ENCODE measurements at regions not wholly inside any gene's neighbourhood (a gene's known extent, or its start where the extent isn't known, plus 50 kb on each side); places are given as distances from the start of the nearest gene placed in this dataset.
A peak's percentile ranks its signal among the peaks of the same experiment; 100 is the strongest.

GRCh38 chr1:115233598-115233997 is 104.5 kb downstream of the NGF start:
- DNase-seq = no peak

- DNase-seq = no peak
Observed at GRCh38 chr1:115230281-115230680, 107.8 kb downstream of the NGF start.

DNA sequence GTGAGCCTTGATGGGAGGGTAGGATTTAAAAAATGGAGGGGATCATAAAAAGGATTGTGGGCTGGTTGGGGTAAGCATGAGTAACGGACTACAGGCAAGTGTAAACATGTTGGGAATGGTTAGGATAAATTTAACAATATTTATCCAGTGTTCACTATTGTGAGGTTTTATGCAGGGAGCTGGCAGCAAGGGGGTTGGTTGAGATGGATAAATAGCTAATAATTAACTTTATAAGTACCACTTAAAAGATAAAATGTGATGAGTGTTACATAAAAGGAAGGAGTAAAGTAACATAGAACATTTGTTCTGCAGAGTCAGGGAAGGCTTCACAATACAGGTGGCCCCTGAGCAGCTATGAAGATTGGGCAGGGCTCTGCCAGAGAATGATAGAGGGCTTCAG is 109.0 kb downstream of the NGF start:
- DNase-seq = no peak

DNA sequence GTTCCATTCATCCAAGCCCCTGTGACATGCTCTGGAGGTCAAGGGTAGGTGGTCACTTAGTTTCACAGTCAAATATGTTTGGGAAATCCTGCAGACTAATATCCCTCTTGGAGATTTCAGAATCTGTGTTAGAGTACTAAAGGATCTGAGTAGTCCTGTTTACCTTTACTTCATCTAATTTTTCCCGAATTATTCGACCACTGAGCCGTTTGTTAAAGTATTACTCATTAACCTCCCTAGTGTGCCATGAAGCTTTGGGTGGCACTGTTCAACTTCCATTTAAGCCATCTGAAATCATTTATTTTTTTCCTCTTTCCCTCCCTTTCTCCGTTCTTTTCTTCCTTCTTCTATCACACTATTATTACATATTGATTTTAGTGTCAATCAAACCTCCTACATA is 109.9 kb downstream of the NGF start:
- DNase-seq = no peak

DNA sequence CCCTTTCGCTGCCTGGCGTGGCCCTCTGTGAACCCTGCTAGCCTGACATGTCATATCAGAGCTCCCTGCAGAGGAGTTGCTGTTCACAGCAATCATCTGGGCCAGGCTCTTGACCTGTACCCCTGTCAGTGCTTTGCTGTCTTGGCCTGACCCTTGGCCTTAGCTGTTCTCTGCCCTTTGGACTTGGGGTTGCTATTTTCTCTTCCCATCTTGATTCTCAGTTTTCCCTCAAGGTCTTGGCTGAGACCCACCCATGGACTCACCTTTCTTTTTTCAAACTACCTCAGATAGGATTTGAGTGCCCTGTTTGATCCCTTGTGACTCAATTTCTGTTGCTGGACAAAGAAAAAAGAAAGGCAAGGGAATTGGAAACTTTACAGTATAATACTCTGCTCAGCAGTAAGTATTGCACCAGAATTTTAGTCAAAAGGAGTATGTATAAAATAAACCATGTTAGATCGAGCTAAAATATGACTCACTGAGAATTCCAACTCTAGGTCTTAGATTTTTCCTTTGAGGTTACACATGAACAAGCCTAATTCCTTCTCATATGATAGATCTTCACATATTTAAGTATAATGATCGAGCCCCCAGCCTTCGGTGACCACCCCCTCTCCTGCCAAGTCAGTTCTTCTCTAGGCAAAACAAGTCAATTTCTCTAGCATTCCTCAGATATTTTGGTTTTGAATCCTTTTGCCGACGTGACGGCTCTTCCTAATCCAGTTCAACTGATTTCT is 110.5 kb downstream of the NGF start:
- DNase-seq = peak; percentile 68

- no peak for DNase-seq
Observed at GRCh38 chr1:115225993-115226685, 111.9 kb downstream of the NGF start.

- no peak for DNase-seq
Observed at GRCh38 chr1:115224636-115225035, 113.4 kb downstream of the NGF start.

DNA sequence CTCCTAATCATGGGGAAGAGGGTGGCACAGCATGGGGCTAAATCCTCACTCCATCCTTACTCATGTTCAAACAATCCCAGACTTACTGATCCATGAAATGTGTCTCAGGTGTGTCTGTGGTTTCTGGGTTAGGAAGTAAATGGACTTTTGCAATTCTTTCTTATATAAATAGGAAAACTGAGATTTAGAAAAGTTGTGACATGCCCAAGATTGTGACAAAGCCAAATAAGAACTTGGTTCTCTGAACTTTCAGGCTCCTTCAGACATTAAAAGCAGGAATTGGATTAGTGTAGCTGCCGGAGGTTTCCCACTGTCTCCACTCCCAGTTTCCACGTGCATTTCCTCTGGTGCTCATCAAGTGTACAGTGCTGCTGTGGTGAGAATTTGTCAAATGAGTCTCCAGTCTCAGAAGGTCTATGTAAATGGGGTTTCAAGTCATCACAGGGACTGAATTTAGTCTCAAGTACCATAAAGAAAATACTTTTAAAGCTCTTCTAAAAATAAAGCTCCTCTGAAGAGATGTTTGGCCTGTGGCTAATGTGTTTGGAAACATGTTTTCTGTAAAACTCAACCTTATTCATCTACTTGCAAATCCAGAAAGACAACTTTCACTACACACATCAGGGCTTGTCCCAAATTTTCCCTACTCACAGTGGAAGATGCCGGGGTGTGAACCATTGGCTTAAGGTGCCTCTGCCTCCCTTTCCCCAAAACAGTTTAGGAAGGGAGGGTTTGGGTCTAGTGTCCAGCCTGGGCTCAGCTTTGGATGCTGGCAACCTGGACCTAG is 115.2 kb downstream of the NGF start:
- DNase-seq = no peak

DNA sequence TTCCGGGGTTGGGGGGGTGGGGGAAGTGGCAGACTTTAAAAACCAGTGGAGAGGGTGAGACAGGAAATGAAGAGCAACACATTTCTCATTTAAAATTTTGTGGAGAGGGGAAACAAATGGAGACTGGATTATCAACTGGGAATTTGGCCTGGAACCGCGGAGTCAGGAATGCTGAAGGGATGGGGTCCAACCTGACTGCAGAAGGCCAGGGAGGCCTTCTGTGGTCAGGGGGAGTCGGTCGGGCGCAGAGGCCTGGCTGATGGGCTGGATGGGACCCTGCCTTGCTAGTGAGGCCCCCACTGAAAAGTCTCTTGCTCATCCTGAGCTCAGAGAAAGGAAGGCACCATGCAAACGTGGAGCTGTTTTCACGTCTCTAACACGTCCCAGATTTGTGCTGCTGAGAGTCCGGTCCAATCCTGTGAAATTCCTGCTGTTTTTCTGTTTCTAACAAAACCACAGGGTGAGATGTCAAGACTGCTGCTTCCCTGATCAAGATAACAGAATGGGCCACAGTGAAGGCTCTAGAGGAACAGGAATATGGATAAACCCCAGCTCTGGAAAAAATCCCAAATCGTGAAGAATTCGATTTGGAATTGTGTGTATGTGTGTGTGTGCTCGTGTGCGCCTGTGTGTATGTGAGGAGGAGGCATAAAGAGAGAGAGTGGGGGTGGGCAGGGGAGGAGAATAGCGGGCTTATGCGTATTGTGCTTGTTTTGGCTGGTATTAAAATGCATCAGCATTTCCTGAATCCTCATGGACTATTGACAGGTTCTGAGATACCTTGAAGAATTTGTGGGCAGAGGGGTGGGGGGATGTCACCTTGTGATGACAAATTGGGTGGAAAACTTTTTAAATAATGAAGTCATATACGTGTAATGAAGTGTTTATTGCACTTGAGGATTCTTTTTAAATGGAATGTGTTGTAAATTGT is 117.4 kb downstream of the NGF start:
- no peak for DNase-seq

DNA sequence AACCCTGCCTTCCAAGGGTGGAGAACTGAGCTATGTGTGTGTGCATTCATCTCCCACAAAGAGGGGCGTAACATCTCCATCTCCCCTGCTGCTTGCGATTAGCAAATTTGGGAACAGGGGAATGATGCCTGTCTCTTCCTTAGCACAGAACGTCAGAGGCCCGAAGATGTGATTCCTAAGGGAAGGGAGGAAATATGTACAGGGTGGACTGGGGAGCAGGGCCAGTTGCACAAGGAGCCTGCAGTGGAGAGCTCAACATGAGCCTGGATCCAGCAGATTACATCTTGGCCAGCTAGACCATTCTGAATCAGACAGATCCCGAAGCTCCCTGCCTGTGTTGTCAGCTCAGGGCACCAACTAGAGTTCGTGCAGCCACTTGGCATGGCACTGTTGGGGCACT is 118.1 kb downstream of the NGF start:
- no peak for DNase-seq

- no peak for DNase-seq
Observed at GRCh38 chr1:115218699-115219098, 119.3 kb downstream of the NGF start.

DNA sequence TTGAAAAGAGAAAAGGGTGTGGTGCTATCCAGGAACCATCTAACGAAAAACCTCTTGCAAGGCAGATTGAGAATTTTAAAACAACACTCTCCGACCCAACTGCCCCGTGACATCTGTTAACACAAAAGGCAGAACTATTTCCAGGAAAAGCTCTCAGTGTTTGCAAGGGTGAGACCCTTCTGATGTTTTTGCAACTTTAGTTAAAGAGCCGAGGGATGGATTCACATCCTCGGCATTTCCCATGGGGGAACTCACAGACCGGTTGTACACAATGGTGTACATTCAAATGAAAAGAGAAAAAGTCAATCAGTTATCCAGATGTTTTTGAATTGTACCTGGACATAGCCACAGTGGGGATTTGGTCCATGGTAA is 120.0 kb downstream of the NGF start:
- DNase-seq = no peak

DNA sequence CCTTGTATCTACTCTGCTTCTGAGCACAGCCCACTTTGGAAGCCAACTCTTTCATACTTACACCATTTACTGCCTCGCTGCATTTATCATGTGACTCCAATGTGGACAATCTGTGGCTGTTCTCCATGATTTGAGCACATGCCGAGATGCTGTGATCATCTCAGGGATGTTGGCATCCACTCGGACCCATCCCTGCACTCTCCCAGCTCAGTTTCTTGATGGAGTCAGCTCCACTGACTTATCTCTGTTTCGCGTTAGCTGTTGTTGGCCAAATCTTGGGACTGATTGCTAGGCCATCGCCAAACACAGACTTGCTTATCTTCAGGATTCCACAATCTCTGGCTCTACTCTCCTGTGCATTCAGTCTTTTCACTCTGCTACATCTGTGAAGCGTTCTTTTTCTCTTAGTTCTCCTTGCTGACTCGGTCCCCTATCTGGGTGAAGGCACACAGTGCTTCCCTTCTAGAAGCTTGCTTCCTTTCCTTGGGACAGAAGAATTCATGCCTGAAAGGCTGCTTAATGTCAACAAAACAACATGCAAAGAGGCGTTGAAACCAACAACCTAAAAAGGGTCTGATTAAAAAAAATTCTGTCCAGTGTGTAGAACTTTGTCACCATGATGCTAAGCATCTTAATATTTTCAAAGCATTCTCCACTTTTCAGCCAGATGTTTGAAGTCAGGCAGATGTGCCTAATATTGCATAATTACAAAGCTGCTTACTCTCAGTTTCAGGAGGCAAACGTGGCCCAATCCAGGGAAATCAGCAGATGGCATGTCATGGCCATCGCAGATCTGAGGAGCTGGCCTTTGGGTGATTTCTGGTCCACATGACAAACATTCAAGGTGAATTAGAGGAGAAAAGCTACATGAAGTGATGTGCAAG is 120.7 kb downstream of the NGF start:
- DNase-seq = no peak

DNA sequence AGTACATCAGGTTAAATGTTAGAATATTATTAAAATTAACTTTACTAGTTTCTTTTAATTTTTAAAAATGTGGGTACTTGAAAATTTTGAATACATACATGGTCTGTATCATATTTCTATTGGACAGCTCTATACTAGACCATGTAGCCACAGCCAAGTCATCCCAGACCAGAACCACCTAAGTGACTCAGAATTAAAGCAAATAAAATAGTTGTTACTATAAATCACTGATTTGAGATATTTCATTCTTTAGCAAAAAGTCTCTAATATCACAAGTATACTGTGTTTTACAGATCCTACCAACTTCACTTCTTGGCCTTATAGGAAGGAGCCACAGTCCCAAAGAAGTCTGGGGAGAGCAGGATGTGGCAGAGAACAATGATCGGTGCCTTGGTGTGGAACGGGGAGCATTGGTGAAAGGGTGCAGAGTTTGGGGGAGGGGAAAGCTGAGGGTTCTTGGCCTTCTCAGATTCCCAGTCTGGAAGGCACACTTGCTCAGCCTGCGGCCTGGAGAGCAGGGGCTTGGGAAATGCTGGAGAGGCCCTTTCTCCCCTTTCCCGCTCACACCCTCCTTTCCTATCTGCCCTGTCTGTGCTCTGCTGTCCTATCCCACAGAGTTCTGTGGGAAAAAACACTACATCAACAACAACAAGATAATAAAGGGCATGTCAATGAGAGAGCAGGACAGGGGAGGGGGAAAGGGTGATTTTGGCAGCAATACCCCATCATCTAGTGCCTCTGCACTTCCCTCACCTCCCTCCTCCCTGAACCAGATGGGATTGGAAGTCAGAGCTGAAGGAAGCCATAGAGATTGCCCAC is 122.1 kb downstream of the NGF start:
- no peak for DNase-seq

DNA sequence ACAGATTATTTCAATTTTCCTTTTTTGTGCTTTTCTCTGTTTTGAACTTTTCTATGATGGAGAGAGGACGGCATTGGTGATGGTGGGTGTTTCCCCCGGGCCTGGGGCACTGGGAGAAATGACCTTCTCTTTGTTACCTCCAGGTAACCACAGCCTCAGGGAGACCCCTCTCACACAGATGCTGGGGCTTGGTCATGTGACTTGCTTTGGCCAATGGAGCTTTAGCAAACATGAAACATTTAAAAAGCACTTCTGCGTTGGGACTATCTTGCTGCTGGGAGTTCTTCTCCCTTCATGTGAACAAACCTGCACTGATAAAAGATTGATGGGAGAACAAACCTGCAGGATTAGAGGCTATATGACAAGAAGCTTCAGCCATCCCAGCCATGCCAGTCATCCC is 122.9 kb downstream of the NGF start:
- DNase-seq = no peak

- DNase-seq = no peak
Observed at GRCh38 chr1:115214098-115214497, 124.0 kb downstream of the NGF start.

GRCh38 chr1:115213130-115213529 is 123.8 kb upstream of the TSPAN2 start:
- no peak for DNase-seq

- no peak for DNase-seq
Observed at GRCh38 chr1:115211071-115211745, 121.9 kb upstream of the TSPAN2 start.

GRCh38 chr1:115210302-115210711 is 121.0 kb upstream of the TSPAN2 start:
- peak; percentile 65 for DNase-seq

DNA sequence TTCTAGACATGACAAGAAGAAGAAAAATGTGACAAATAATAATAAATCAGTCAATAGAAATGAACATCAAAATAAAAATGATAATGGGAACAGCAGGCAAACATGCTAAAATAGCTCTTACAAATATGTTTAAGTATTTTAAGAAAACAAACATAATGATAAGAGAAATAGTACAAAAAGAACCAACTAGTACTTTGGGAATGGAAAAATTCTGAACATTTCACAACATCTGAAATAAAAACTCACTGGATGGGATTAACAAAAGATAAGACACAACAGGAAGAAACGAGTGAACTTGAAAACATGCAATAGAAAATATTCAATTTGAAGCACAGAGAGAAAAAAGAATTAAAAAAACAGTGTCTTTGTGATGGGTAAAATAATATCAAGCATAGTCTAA is 115.2 kb upstream of the TSPAN2 start:
- no peak for DNase-seq

All from HCEC 1CT (cell line).